T-helper 2 cell treated with Interferon-gamma antibody and Interleukin-4, amounts not matched to agents 5 μg/mL and 100 μg/mL, for 36 hours (primary cell): ENCODE measurements at regions not wholly inside any gene's neighbourhood (a gene's known extent, or its start where the extent isn't known, plus 50 kb on each side); places are given as distances from the start of the nearest gene placed in this dataset.

ENCODE experiments used
- DNase-seq: peaks from one replicate; pipeline ENCODE4 v3.0.0; 2021; ENCODE audit warnings: low spot score
- H3K27ac Mint-ChIP-seq: one replicate; pipeline ENCODE4 v1.8.0; 2021; ENCODE audit warnings: mild to moderate bottlenecking, mixed read lengths
- H3K27me3 Mint-ChIP-seq: one replicate; pipeline ENCODE4 v1.8.0; 2021; ENCODE audit warnings: low read depth, mixed read lengths
- H3K36me3 Mint-ChIP-seq: one replicate; pipeline ENCODE4 v1.8.0; 2021; ENCODE audit warnings: low read depth, mixed read lengths
- H3K4me1 Mint-ChIP-seq: one replicate; pipeline ENCODE4 v1.8.0; 2021; ENCODE audit warnings: low read depth, mixed read lengths
- H3K4me3 Mint-ChIP-seq: one replicate; pipeline ENCODE4 v1.8.0; 2022; ENCODE audit warnings: mild to moderate bottlenecking, moderate library complexity, mixed read lengths
- H3K9me3 Mint-ChIP-seq: one replicate; pipeline ENCODE4 v1.8.0; 2021; ENCODE audit warnings: mixed read lengths

- peaks cover 17% of the 10 kb centered on the region for H3K36me3 Mint-ChIP-seq
- peaks cover 3% of the 10 kb centered on the region for H3K27me3 Mint-ChIP-seq
- no peak for DNase-seq
- peak overlapping the region; percentile 86 for H3K27ac Mint-ChIP-seq
- H3K4me3 Mint-ChIP-seq, result peak overlapping the region; percentile 50
- H3K9me3 Mint-ChIP-seq, result peaks cover 12% of the 10 kb centered on the region
- H3K4me1 Mint-ChIP-seq, result peaks cover 67% of the 10 kb centered on the region
Observed at GRCh38 chr10:7485244-7485556, 74.4 kb upstream of the SFMBT2 start.

GRCh38 chr10:7484456-7485243 is 73.8 kb upstream of the SFMBT2 start:
- peaks cover 14% of the 10 kb centered on the region for H3K36me3 Mint-ChIP-seq
- H3K9me3 Mint-ChIP-seq, result peaks cover 9% of the 10 kb centered on the region
- peaks cover 3% of the 10 kb centered on the region for H3K27me3 Mint-ChIP-seq
- peak overlapping the region; percentile 86 for H3K27ac Mint-ChIP-seq
- peak overlapping the region; percentile 50 for H3K4me3 Mint-ChIP-seq
- peak; percentile 66 for DNase-seq
- peaks cover 72% of the 10 kb centered on the region for H3K4me1 Mint-ChIP-seq

GRCh38 chr10:7483848-7484247 is 73.0 kb upstream of the SFMBT2 start:
- peaks cover 3% of the 10 kb centered on the region for H3K27me3 Mint-ChIP-seq
- H3K4me1 Mint-ChIP-seq, result peaks cover 72% of the 10 kb centered on the region
- H3K27ac Mint-ChIP-seq, result peak overlapping the region; percentile 89
- H3K4me3 Mint-ChIP-seq, result peak overlapping the region; percentile 48
- no peak for DNase-seq
- H3K36me3 Mint-ChIP-seq, result peaks cover 14% of the 10 kb centered on the region
- H3K9me3 Mint-ChIP-seq, result peaks cover 9% of the 10 kb centered on the region

GRCh38 chr10:7482992-7483391 is 72.2 kb upstream of the SFMBT2 start:
- DNase-seq, result no peak
- peaks cover 9% of the 10 kb centered on the region for H3K9me3 Mint-ChIP-seq
- peak overlapping the region; percentile 19 for H3K4me3 Mint-ChIP-seq
- peaks cover 3% of the 10 kb centered on the region for H3K27me3 Mint-ChIP-seq
- H3K36me3 Mint-ChIP-seq, result peaks cover 14% of the 10 kb centered on the region
- H3K27ac Mint-ChIP-seq, result peak overlapping the region; percentile 89
- peaks cover 71% of the 10 kb centered on the region for H3K4me1 Mint-ChIP-seq

GRCh38 chr10:7481368-7481765 is 70.5 kb upstream of the SFMBT2 start:
- peaks cover under 1% of the 10 kb centered on the region for H3K9me3 Mint-ChIP-seq
- no peaks in the 10 kb centered on the region for H3K27me3 Mint-ChIP-seq
- peaks cover 8% of the 10 kb centered on the region for H3K36me3 Mint-ChIP-seq
- peak overlapping the region; percentile 58 for H3K4me3 Mint-ChIP-seq
- no peak for DNase-seq
- H3K27ac Mint-ChIP-seq, result peak overlapping the region; percentile 47
- peaks cover 64% of the 10 kb centered on the region for H3K4me1 Mint-ChIP-seq

- peak overlapping the region; percentile 60 for H3K27ac Mint-ChIP-seq
- H3K27me3 Mint-ChIP-seq, result no peaks in the 10 kb centered on the region
- DNase-seq, result no peak
- H3K4me3 Mint-ChIP-seq, result peak overlapping the region; percentile 58
- peaks cover 8% of the 10 kb centered on the region for H3K36me3 Mint-ChIP-seq
- no peaks in the 10 kb centered on the region for H3K9me3 Mint-ChIP-seq
- H3K4me1 Mint-ChIP-seq, result peaks cover 64% of the 10 kb centered on the region
Observed at GRCh38 chr10:7480742-7481367, 70.0 kb upstream of the SFMBT2 start.

GRCh38 chr10:7479861-7480598 is 69.2 kb upstream of the SFMBT2 start:
- H3K4me1 Mint-ChIP-seq, result peaks cover 57% of the 10 kb centered on the region

GRCh38 chr10:7478727-7479457 is 68.1 kb upstream of the SFMBT2 start:
- peak overlapping the region; percentile 4 for H3K4me3 Mint-ChIP-seq
- H3K27me3 Mint-ChIP-seq, result no peaks in the 10 kb centered on the region
- peaks cover 48% of the 10 kb centered on the region for H3K4me1 Mint-ChIP-seq
- peak overlapping the region; percentile 63 for H3K27ac Mint-ChIP-seq
- H3K9me3 Mint-ChIP-seq, result no peaks in the 10 kb centered on the region
- no peak for DNase-seq
- H3K36me3 Mint-ChIP-seq, result peaks cover 4% of the 10 kb centered on the region

More at GRCh38 chr10:7479861-7480598, 69.2 kb upstream of the SFMBT2 start:
- peak overlapping the region; percentile 27 for H3K4me3 Mint-ChIP-seq
- peaks cover 4% of the 10 kb centered on the region for H3K36me3 Mint-ChIP-seq
- H3K27me3 Mint-ChIP-seq, result no peaks in the 10 kb centered on the region
- DNase-seq, result no peak
- no peaks in the 10 kb centered on the region for H3K9me3 Mint-ChIP-seq
- peak overlapping the region; percentile 34 for H3K27ac Mint-ChIP-seq

- no peaks in the 10 kb centered on the region for H3K36me3 Mint-ChIP-seq
- no peak for DNase-seq
- H3K9me3 Mint-ChIP-seq, result peaks cover 4% of the 10 kb centered on the region
- H3K4me3 Mint-ChIP-seq, result no peak overlapping the region
- H3K27ac Mint-ChIP-seq, result no peak overlapping the region
- H3K27me3 Mint-ChIP-seq, result no peaks in the 10 kb centered on the region
- H3K4me1 Mint-ChIP-seq, result peaks cover 42% of the 10 kb centered on the region
Observed at GRCh38 chr10:7477538-7478334, 66.9 kb upstream of the SFMBT2 start.

GRCh38 chr10:7475939-7476338 is 65.1 kb upstream of the SFMBT2 start:
- H3K27ac Mint-ChIP-seq, result no peak overlapping the region
- no peaks in the 10 kb centered on the region for H3K36me3 Mint-ChIP-seq
- no peak for DNase-seq
- peaks cover 40% of the 10 kb centered on the region for H3K4me1 Mint-ChIP-seq
- no peak overlapping the region for H3K4me3 Mint-ChIP-seq
- peaks cover 4% of the 10 kb centered on the region for H3K9me3 Mint-ChIP-seq
- H3K27me3 Mint-ChIP-seq, result no peaks in the 10 kb centered on the region

GRCh38 chr10:7475046-7475911 is 64.4 kb upstream of the SFMBT2 start:
- no peak overlapping the region for H3K27ac Mint-ChIP-seq
- H3K4me3 Mint-ChIP-seq, result no peak overlapping the region
- H3K9me3 Mint-ChIP-seq, result peaks cover 4% of the 10 kb centered on the region
- peaks cover 39% of the 10 kb centered on the region for H3K4me1 Mint-ChIP-seq
- no peaks in the 10 kb centered on the region for H3K36me3 Mint-ChIP-seq
- DNase-seq, result no peak
- H3K27me3 Mint-ChIP-seq, result no peaks in the 10 kb centered on the region

GRCh38 chr10:7474388-7474787 is 63.6 kb upstream of the SFMBT2 start:
- no peak for DNase-seq
- Mint-ChIP-seq H3K9me3 (peaks cover 4% of the 10 kb centered on the region), H3K4me3 (no peak overlapping the region), H3K4me1 (peaks cover 32% of the 10 kb centered on the region), H3K36me3 (no peaks in the 10 kb centered on the region), H3K27ac (no peak overlapping the region), H3K27me3 (no peaks in the 10 kb centered on the region)
